ENCODE measurements at regions not wholly inside any gene's neighbourhood (a gene's known extent, or its start where the extent isn't known, plus 50 kb on each side); places are given as distances from the start of the nearest gene placed in this dataset.

DNA sequence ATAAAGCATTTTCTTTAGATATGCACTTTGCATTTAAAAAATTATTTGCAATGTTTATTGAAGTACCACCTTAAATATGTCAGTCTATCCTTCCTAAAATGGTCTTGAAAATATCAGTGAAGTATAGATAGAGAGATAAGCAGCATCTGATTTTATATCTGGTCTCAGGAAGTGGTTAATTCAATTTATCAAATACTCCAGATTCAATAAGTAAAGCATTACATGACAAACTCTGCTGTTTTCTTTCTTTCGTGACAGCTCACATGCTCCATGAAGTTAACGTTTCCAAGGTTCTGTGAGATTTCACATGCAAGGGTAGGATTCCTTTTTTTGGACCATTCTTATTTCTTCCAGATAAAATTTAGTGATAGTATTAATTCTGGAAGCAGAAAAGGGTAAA, 775.4 kb upstream of the ROBO1 start:
- no peak overlapping the region for H3K27ac ChIP-seq (ENCODE audit: extremely low read depth, low read depth, low read length)
- FAIRE-seq, result no peak
- H3K79me2 ChIP-seq (ENCODE audit: control insufficient read depth, insufficient read depth, low read length), result no peaks in the 10 kb centered on the region
- no peak for DNase-seq (ENCODE audit: extremely low read depth in 1 of 4, low spot score in 3 of 4)
- no peak overlapping the region for H3K4me3 ChIP-seq
- intact Hi-C loops (cut with micrococcal nuclease), result no loop called here
- H3K9ac ChIP-seq (ENCODE audit: insufficient read depth in 1 of 2, low read depth in 2 of 2, low read length in 2 of 2), result no peak overlapping the region
- no peaks in the 10 kb centered on the region for H3K9me3 ChIP-seq (replicated peaks; ENCODE audit: control insufficient read depth, insufficient read depth, low read depth, low read length)
- no TSS peak for BruUV-seq (replicated peaks)
- ChIA-PET CTCF (ENCODE audit: low intra/inter-chr PET ratio) (no interaction called here), POLR2A (no interaction called here)
- H3K9me1 ChIP-seq (ENCODE audit: control insufficient read depth, insufficient read depth, low read length), result no peaks in the 10 kb centered on the region
- H3K4me1 ChIP-seq (replicated peaks in 1 of 2; ENCODE audit: control insufficient read depth in 2 of 2, insufficient read depth in 2 of 2, low read length in 2 of 2), result no peaks in the 10 kb centered on the region
- TF ChIP-seq NCOA1 (IDR thresholded peaks at IDR 0.05; ENCODE audit: low read depth) (no peak), NCOA6 (IDR thresholded peaks at IDR 0.05) (no peak), ZNF134 (CRISPR knock-in tag; conservative IDR thresholded peaks at IDR 0.05) (no peak), BDP1 (IDR thresholded peaks at IDR 0.05; ENCODE audit: insufficient read depth, insufficient read length) (no peak), TRIM28 (IDR thresholded peaks at IDR 0.05) (no peak), EP300 (IDR thresholded peaks at IDR 0.05; ENCODE audit: low read length) (no peak), U2AF1 (optimal IDR thresholded peaks at IDR 0.05; ENCODE audit: low read depth, low read length) (no peak), CBX3 (IDR thresholded peaks at IDR 0.05; ENCODE audit: borderline replicate concordance in 1 of 2, low read length in 2 of 2) (no peak), ZNF445 (CRISPR knock-in tag; IDR thresholded peaks at IDR 0.05; ENCODE audit: low read depth) (no peak), MCM2 (IDR thresholded peaks at IDR 0.05; ENCODE audit: low read depth) (no peak)
- no peak for ATAC-seq
- H4K20me1 ChIP-seq (replicated peaks; ENCODE audit: control insufficient read depth, insufficient read depth, low read length), result no peaks in the 10 kb centered on the region
- no peak overlapping the region for H2AFZ ChIP-seq (ENCODE audit: low read depth, low read length)
- in situ Hi-C loops (cut with MboI), result no loop called here
- H3K27me3 ChIP-seq (ENCODE audit: control insufficient read depth in 2 of 2, insufficient read depth in 2 of 2, low read length in 2 of 2), result no peaks in the 10 kb centered on the region
- no peaks in the 10 kb centered on the region for H3K36me3 ChIP-seq (ENCODE audit: control insufficient read depth, insufficient read depth, low read length)
- H3K4me2 ChIP-seq (ENCODE audit: insufficient read depth, low read length), result no peak overlapping the region
- WGBS (ENCODE audit: insufficient coverage, low coverage, missing lambda C conversion rate), result 0% methylated on average over 2 of the region's 2 CpGs

GRCh38 chr3:80542456-80542855, 774.7 kb upstream of the ROBO1 start:
- no peaks in the 10 kb centered on the region for H3K79me2 ChIP-seq (ENCODE audit: control insufficient read depth, insufficient read depth, low read length)
- H4K20me1 ChIP-seq (replicated peaks; ENCODE audit: control insufficient read depth, insufficient read depth, low read length), result no peaks in the 10 kb centered on the region
- FAIRE-seq, result no peak
- POLR2A ChIA-PET, result no interaction called here
- no peak overlapping the region for H3K27ac ChIP-seq (ENCODE audit: extremely low read depth, low read depth, low read length)
- TF ChIP-seq THRAP3 (IDR thresholded peaks at IDR 0.05; ENCODE audit: borderline replicate concordance) (no peak), SP2 (IDR thresholded peaks at IDR 0.05; ENCODE audit: extremely low read depth, low read depth, low read length, poor library complexity, severe bottlenecking) (no peak)
- no peak overlapping the region for H3K4me3 ChIP-seq
- no peak overlapping the region for H2AFZ ChIP-seq (ENCODE audit: low read depth, low read length)
- H3K9me1 ChIP-seq (ENCODE audit: control insufficient read depth, insufficient read depth, low read length), result no peaks in the 10 kb centered on the region
- no TSS peak for BruUV-seq (replicated peaks)
- no peak for ATAC-seq
- no peaks in the 10 kb centered on the region for H3K4me1 ChIP-seq (replicated peaks in 1 of 2; ENCODE audit: control insufficient read depth in 2 of 2, insufficient read depth in 2 of 2, low read length in 2 of 2)
- no peak for DNase-seq (ENCODE audit: extremely low read depth in 1 of 4, low spot score in 3 of 4)
- CTCF ChIA-PET (ENCODE audit: low intra/inter-chr PET ratio), result no interaction called here
- in situ Hi-C loops (cut with MboI), result no loop called here
- no peak overlapping the region for H3K9ac ChIP-seq (ENCODE audit: insufficient read depth in 1 of 2, low read depth in 2 of 2, low read length in 2 of 2)
- no peaks in the 10 kb centered on the region for H3K9me3 ChIP-seq (replicated peaks; ENCODE audit: control insufficient read depth, insufficient read depth, low read depth, low read length)
- no peaks in the 10 kb centered on the region for H3K27me3 ChIP-seq (ENCODE audit: control insufficient read depth in 2 of 2, insufficient read depth in 2 of 2, low read length in 2 of 2)
- no peak overlapping the region for H3K4me2 ChIP-seq (ENCODE audit: insufficient read depth, low read length)
- no peaks in the 10 kb centered on the region for H3K36me3 ChIP-seq (ENCODE audit: control insufficient read depth, insufficient read depth, low read length)
- intact Hi-C loops (cut with micrococcal nuclease), result no loop called here

Measured in K562 (cell line).